ENCODE measurements at regions not wholly inside any gene's neighbourhood (a gene's known extent, or its start where the extent isn't known, plus 50 kb on each side); places are given as distances from the start of the nearest gene placed in this dataset.

DNA sequence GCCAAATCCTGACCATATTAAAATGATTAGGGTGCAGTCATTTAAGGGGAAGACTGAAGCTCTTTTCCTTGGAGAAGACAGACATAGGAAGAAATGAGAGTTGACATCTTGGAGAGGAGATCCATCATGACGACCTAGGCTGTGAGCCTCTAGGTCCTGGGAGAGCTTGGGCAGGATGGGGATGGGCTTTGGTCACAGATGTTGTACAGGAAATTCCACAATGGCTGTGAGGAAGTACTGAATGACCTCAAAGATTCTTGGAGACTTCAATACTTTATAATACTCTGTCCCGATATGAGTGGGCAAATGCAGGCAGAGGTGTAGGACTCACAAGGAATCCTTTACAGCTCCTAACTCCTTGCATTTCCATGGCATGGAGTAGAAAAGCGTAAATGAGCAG, 204.9 kb upstream of the FRMD6 start (continued):
- TF ChIP-seq ZNF274 (IDR thresholded peaks at IDR 0.05; ENCODE audit: low read depth, low read length) (no peak), RAD21 (IDR thresholded peaks at IDR 0.05; ENCODE audit: low read depth) (no peak), ELF1 (IDR thresholded peaks at IDR 0.05; ENCODE audit: borderline replicate concordance, low read depth) (no peak), CEBPB (IDR thresholded peaks at IDR 0.05; ENCODE audit: low read depth) (no peak), TCF7L2 (IDR thresholded peaks at IDR 0.05; ENCODE audit: borderline replicate concordance, extremely low read depth, insufficient read depth, insufficient read length) (no peak), POLR2A (IDR thresholded peaks at IDR 0.05; ENCODE audit: borderline replicate concordance, extremely low read depth, insufficient read depth, insufficient read length) (no peak), EZH2 (IDR thresholded peaks at IDR 0.05) (no peak), SIN3A (IDR thresholded peaks at IDR 0.05; ENCODE audit: low read depth) (no peak), FOSL1 (IDR thresholded peaks at IDR 0.05; ENCODE audit: low read depth) (no peak), EGR1 (IDR thresholded peaks at IDR 0.05; ENCODE audit: low read depth) (no peak), SP1 (IDR thresholded peaks at IDR 0.05; ENCODE audit: low read depth) (no peak)
- TF ChIP-seq, protein P1, sequence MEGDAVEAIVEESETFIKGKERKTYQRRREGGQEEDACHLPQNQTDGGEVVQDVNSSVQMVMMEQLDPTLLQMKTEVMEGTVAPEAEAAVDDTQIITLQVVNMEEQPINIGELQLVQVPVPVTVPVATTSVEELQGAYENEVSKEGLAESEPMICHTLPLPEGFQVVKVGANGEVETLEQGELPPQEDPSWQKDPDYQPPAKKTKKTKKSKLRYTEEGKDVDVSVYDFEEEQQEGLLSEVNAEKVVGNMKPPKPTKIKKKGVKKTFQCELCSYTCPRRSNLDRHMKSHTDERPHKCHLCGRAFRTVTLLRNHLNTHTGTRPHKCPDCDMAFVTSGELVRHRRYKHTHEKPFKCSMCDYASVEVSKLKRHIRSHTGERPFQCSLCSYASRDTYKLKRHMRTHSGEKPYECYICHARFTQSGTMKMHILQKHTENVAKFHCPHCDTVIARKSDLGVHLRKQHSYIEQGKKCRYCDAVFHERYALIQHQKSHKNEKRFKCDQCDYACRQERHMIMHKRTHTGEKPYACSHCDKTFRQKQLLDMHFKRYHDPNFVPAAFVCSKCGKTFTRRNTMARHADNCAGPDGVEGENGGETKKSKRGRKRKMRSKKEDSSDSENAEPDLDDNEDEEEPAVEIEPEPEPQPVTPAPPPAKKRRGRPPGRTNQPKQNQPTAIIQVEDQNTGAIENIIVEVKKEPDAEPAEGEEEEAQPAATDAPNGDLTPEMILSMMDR (IDR thresholded peaks at IDR 0.05 in 2 of 3, conservative IDR thresholded peaks at IDR 0.05 in 1 of 3; ENCODE audit: borderline replicate concordance in 1 of 3, insufficient read depth in 1 of 3, low read depth in 2 of 3, low read length in 2 of 3): no peak
- TF ChIP-seq, protein P2, sequence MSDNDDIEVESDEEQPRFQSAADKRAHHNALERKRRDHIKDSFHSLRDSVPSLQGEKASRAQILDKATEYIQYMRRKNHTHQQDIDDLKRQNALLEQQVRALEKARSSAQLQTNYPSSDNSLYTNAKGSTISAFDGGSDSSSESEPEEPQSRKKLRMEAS (IDR thresholded peaks at IDR 0.05): no peak

DNA sequence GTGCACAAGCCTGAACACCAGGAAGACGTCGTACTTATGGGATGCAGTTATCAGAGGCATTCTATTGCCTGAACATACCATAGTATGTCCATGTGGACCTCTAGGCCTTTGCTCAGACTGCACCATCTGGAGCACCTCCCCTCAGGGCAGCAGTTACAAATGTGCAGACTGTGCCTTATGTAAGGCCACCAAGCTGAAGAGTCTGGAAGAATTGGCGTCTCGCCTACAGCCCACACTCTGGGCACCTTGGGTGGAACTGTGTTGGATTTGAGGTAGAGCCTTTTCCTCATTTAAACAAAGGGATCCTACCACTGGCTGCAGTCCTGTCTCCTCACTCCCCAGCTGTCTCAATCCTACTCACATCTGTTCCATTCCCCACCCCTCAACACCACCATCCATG, 204.3 kb upstream of the FRMD6 start:
- Histone ChIP-seq H4K20me1 (ENCODE audit: insufficient read depth) (no peaks in the 10 kb centered on the region), H3K4me3 (replicated peaks in 1 of 2; ENCODE audit: low read depth in 1 of 2, low read length in 2 of 2) (no peak overlapping the region), H3K27ac (ENCODE audit: low read depth, low read length) (no peak overlapping the region), H3K79me2 (ENCODE audit: insufficient read depth, low read length) (no peaks in the 10 kb centered on the region), H3K9me2 (ENCODE audit: insufficient read depth) (no peaks in the 10 kb centered on the region), H3K4me2 (ENCODE audit: low read length) (no peak overlapping the region), H2AFZ (ENCODE audit: low read depth, low read length, poor library complexity, severe bottlenecking) (no peak overlapping the region), H3K9me3 (ENCODE audit: control insufficient read depth in 1 of 2, insufficient read depth in 1 of 2, low read depth in 1 of 2, low read length in 2 of 2) (no peaks in the 10 kb centered on the region), H3K9ac (ENCODE audit: low read length) (no peak overlapping the region), H3K27me3 (ENCODE audit: insufficient read depth, low read length) (0 out of 2 replicates have a peak, but pooled peaks cover 4% of the 10 kb centered on the region), H3K36me3 (ENCODE audit: control insufficient read depth in 1 of 2, insufficient read depth in 2 of 2, low read length in 2 of 2) (no peaks in the 10 kb centered on the region), H3K4me1 (ENCODE audit: control insufficient read depth in 1 of 2, insufficient read depth in 2 of 2, low read length in 2 of 2) (no peaks in the 10 kb centered on the region; a peak in 1 of 4 replicates)
- DNase-seq (ENCODE audit: low read depth, low spot score) (no peak), ATAC-seq (no peak)
- CTCF ChIA-PET: no interaction called here
- intact Hi-C loops (cut with micrococcal nuclease): no loop called here
- BruUV-seq (replicated peaks): no TSS peak
- RAD21 ChIA-PET (ENCODE audit: low non-redundant PET in 1 of 2, low total read pairs in 2 of 2, uncharacterized antibody in 2 of 2, unreplicated experiment in 2 of 2): no interaction called here
- TF ChIP-seq SRF (IDR thresholded peaks at IDR 0.05; ENCODE audit: low read depth) (no peak), ZNF274 (IDR thresholded peaks at IDR 0.05; ENCODE audit: low read depth, low read length) (no peak), JUND (IDR thresholded peaks at IDR 0.05) (no peak), CEBPB (IDR thresholded peaks at IDR 0.05; ENCODE audit: low read depth) (no peak)
- POLR2A ChIA-PET: no interaction called here
